SU-DHL-6 (cell line): ENCODE measurements at regions not wholly inside any gene's neighbourhood (a gene's known extent, or its start where the extent isn't known, plus 50 kb on each side); places are given as distances from the start of the nearest gene placed in this dataset.

Experiments
- H2AFZ ChIP-seq: fragments of 200-600 bp; sonication (generic); 2 replicates; pipeline ENCODE4 v1.6.1; 2014; ENCODE audit warnings: low read depth, mild to moderate bottlenecking, moderate library complexity, mixed read lengths, antibody characterized with exemption, low read length; ENCODE audit not compliant: severe bottlenecking
- H3F3A ChIP-seq: fragments of 200-600 bp; shearing (Covaris generic); 2 replicates; pipeline ENCODE4 v1.6.0; 2016; ENCODE audit warnings: antibody characterized with exemption, mild to moderate bottlenecking; ENCODE audit not compliant: insufficient read depth
- H3K27ac ChIP-seq: fragments of 200-600 bp; sonication (generic); 2 replicates; pipeline ENCODE4 v1.5.1; 2016; ENCODE audit warnings: low read depth, mild to moderate bottlenecking, low read length, moderate library complexity, mixed read lengths
- H3K27me3 ChIP-seq: fragments of 200-600 bp; sonication (generic), shearing (Covaris generic); 2 replicates; pipeline ENCODE4 v1.6.0; 2014; ENCODE audit warnings: mild to moderate bottlenecking, low read length
- H3K36me3 ChIP-seq: fragments of 200-600 bp; sonication (generic); 2 replicates; pipeline ENCODE4 v1.6.1; 2014; ENCODE audit warnings: mild to moderate bottlenecking, low read length, mixed read lengths
- H3K4me2 ChIP-seq: fragments of 300-600, 200-600 bp; shearing (Covaris generic), sonication (generic); 2 replicates; pipeline ENCODE4 v1.6.0; 2014; ENCODE audit warnings: low read length, low read depth, mild to moderate bottlenecking; ENCODE audit not compliant: poor library complexity, severe bottlenecking
- H3K4me3 ChIP-seq: fragments of 200-600 bp; sonication (generic); 2 replicates; pipeline ENCODE4 v1.5.1; 2014; ENCODE audit warnings: antibody characterized with exemption, low read length, mild to moderate bottlenecking, mixed read lengths; ENCODE audit not compliant: insufficient read depth, poor library complexity, severe bottlenecking
- H3K79me2 ChIP-seq: fragments of 200-600 bp; sonication (generic); 2 replicates; pipeline ENCODE4 v1.6.1; 2014; ENCODE audit warnings: mild to moderate bottlenecking, low read length, moderate library complexity; ENCODE audit not compliant: insufficient read depth
- H3K9ac ChIP-seq: fragments of 200-600 bp; sonication (generic); 2 replicates; pipeline ENCODE4 v1.7.0; 2014; ENCODE audit warnings: mild to moderate bottlenecking, low read length
- H3K9me2 ChIP-seq: fragments of 200-600 bp; sonication (generic); replicated peaks from 2 replicates; pipeline ENCODE4 v1.6.1; 2014; ENCODE audit warnings: low read length; ENCODE audit not compliant: insufficient read depth
- H3K9me3 ChIP-seq: fragments of 200-600 bp; sonication (generic); 2 replicates; pipeline ENCODE4 v1.6.1; 2014; ENCODE audit warnings: low read length, mixed read lengths; ENCODE audit not compliant: insufficient read depth
- H4K20me1 ChIP-seq: fragments of 200-600 bp; sonication (generic); 2 replicates; pipeline ENCODE4 v1.6.1; 2014; ENCODE audit warnings: low read depth, mild to moderate bottlenecking, antibody characterized with exemption, low read length, moderate library complexity, mixed read lengths
- EZH2phosphoT487 ChIP-seq: fragments of 200-600 bp; sonication (generic), shearing (Covaris generic); conservative IDR thresholded peaks from 2 replicates; pipeline ENCODE4 v1.6.1; 2018; ENCODE audit warnings: mild to moderate bottlenecking, antibody characterized with exemption, low read length, moderate library complexity, mixed read lengths
- TF ChIP-seq, protein P1 (sequence below): fragments of 200-600 bp; sonication (generic); IDR thresholded peaks from one replicate; pipeline ENCODE4 v1.5.1; 2017; ENCODE audit warnings: antibody characterized with exemption, mild to moderate bottlenecking, low read length, moderate library complexity; ENCODE audit not compliant: insufficient read depth, poor library complexity, severe bottlenecking

DNA sequence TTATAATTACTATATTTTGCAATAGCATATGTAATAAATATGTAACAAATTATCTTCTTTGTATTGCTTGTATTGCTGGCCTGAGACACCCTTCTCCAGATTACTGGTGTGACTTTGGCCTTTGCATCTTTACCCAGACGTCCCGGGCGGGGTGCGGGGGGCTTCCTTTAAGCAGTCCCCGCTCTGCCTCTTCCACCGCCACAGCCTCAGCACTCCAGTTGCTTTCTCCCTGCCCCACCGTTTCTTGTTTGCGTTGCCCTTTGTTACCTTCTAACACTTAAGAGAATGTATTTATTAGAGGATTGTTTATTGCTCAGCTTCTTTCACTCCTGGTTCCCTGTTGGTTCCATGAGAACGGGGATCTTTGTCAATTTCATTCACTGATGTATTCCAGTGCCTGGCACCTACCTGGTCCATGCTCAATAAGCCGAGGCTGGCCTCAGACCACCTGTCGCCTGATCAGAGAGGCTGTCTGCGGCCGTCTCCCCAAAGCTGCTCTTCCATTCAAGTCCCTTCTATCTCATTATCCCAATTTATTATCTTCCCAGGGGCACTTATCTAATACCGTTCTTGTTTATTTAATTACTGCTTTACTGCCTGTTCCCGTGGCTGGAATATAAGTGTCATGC, 100.5 kb upstream of the RFLNA start:
- Histone ChIP-seq H3K9me3 (no peaks in the 10 kb centered on the region), H3K9me2 (no peaks in the 10 kb centered on the region), H3K27ac (no peak overlapping the region), H3K27me3 (no peaks in the 10 kb centered on the region), H2AFZ (no peak overlapping the region), H3F3A (no peaks in the 10 kb centered on the region), H3K79me2 (no peaks in the 10 kb centered on the region), H3K4me3 (no peak overlapping the region), H3K4me2 (no peak overlapping the region), H3K36me3 (no peaks in the 10 kb centered on the region), H4K20me1 (no peaks in the 10 kb centered on the region), H3K9ac (no peak overlapping the region)
- TF ChIP-seq, protein P1, sequence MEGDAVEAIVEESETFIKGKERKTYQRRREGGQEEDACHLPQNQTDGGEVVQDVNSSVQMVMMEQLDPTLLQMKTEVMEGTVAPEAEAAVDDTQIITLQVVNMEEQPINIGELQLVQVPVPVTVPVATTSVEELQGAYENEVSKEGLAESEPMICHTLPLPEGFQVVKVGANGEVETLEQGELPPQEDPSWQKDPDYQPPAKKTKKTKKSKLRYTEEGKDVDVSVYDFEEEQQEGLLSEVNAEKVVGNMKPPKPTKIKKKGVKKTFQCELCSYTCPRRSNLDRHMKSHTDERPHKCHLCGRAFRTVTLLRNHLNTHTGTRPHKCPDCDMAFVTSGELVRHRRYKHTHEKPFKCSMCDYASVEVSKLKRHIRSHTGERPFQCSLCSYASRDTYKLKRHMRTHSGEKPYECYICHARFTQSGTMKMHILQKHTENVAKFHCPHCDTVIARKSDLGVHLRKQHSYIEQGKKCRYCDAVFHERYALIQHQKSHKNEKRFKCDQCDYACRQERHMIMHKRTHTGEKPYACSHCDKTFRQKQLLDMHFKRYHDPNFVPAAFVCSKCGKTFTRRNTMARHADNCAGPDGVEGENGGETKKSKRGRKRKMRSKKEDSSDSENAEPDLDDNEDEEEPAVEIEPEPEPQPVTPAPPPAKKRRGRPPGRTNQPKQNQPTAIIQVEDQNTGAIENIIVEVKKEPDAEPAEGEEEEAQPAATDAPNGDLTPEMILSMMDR: no peak
- no peak for TF ChIP-seq EZH2phosphoT487

DNA sequence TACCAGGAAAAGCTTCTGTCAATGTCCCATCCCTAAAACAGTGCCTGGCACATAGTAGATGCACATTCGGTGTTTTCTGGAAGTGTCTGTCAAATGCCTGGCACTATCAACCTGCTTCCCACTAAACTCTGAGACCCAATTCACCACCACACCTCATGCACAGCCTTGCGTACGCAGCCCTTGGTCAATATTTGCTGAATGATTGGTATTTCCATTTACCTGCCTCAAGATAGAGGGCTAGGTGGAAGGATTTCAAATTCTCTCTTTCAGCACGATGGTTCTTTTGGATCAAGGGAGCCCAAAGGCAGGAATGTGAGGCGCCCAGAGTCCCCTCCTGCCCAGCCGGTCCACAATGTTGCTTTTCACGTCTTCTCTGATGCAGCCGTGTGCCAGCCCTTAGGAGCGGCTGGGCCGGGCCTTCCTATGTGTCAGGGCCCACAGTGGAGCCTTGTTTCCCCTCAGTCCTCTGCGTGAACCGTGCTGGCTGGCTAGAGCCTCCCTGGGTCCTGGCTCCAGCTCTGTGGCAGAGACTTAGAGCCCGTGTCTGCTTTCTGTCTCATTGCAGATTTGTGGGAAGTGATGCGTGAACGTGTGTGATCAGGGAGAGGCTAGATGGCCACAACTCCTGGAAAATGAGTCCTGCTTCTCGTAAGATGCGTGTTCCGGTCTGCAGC, 99.9 kb upstream of the RFLNA start:
- no peak overlapping the region for H2AFZ ChIP-seq
- no peak overlapping the region for H3K27ac ChIP-seq
- H3K36me3 ChIP-seq: no peaks in the 10 kb centered on the region
- H3K79me2 ChIP-seq: no peaks in the 10 kb centered on the region
- H3K27me3 ChIP-seq: no peaks in the 10 kb centered on the region
- TF ChIP-seq, protein P1: no peak
- no peak for TF ChIP-seq EZH2phosphoT487
- H3F3A ChIP-seq: no peaks in the 10 kb centered on the region
- H3K9me2 ChIP-seq: no peaks in the 10 kb centered on the region
- no peaks in the 10 kb centered on the region for H4K20me1 ChIP-seq
- H3K4me3 ChIP-seq: no peak overlapping the region
- no peak overlapping the region for H3K4me2 ChIP-seq
- no peaks in the 10 kb centered on the region for H3K9me3 ChIP-seq
- no peak overlapping the region for H3K9ac ChIP-seq

DNA sequence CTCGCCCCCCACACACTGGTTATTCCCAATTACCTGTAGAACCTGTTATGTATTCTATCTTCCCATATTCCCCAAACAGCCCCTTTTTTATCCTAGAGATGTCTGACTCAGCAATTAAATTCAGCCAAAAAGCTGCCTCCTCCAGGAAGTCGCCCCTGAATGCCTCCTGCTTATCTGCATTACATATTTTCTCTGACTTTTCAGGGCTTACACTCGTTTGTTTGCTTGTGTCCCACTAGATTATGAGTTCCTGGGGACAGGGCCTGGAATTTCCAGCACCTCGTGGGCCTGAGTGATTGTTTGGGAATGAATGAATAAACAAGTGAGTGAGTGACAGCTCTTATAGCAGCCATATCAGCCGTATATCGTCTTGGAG, 99.3 kb upstream of the RFLNA start:
- TF ChIP-seq, protein P1: no peak
- no peak for TF ChIP-seq EZH2phosphoT487
- Histone ChIP-seq H3K4me3 (no peak overlapping the region), H4K20me1 (no peaks in the 10 kb centered on the region), H3K27ac (no peak overlapping the region), H3F3A (no peaks in the 10 kb centered on the region), H3K9ac (no peak overlapping the region), H3K79me2 (no peaks in the 10 kb centered on the region), H3K9me2 (no peaks in the 10 kb centered on the region), H3K4me2 (no peak overlapping the region), H2AFZ (no peak overlapping the region), H3K36me3 (no peaks in the 10 kb centered on the region), H3K9me3 (no peaks in the 10 kb centered on the region), H3K27me3 (no peaks in the 10 kb centered on the region)
